ENCODE measurements at regions not wholly inside any gene's neighbourhood (a gene's known extent, or its start where the extent isn't known, plus 50 kb on each side); places are given as distances from the start of the nearest gene placed in this dataset.

DNA sequence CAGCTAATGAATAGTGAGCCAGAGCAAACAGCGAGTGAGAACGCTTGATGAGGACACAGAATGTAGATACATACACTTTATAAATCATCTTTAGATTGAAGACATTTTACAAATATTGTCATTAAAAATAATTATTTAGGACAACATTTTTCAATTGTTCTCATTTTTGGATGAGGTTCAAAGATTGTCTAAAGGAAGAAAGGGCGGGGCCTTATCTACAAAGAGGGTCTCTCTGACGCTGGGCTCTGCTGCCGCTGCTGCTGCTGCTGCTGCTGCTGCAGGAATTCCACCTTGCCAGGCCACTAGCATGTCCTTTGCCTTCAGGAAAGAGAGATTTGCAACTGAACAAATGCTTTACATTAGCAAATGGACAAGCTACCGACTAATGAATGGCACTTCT lies 220.7 kb upstream of the TMEM161B start:
- H3K4me3 ChIP-seq (ENCODE audit: low read length): no peak overlapping the region
- H3K9ac ChIP-seq (ENCODE audit: low read length): no peak overlapping the region
- no peaks in the 10 kb centered on the region for H3K9me2 ChIP-seq (ENCODE audit: insufficient read depth, low read length)
- H3K36me3 ChIP-seq (ENCODE audit: insufficient read depth, low read length): no peaks in the 10 kb centered on the region
- no peaks in the 10 kb centered on the region for H3K79me2 ChIP-seq (replicated peaks; ENCODE audit: insufficient read depth, low read length)
- no peak overlapping the region for H3K4me2 ChIP-seq (ENCODE audit: low read length)
- H3K27ac ChIP-seq (ENCODE audit: low read length): no peak overlapping the region
- no peak overlapping the region for H2AFZ ChIP-seq (ENCODE audit: low read depth, low read length)
- TF ChIP-seq, protein P1, sequence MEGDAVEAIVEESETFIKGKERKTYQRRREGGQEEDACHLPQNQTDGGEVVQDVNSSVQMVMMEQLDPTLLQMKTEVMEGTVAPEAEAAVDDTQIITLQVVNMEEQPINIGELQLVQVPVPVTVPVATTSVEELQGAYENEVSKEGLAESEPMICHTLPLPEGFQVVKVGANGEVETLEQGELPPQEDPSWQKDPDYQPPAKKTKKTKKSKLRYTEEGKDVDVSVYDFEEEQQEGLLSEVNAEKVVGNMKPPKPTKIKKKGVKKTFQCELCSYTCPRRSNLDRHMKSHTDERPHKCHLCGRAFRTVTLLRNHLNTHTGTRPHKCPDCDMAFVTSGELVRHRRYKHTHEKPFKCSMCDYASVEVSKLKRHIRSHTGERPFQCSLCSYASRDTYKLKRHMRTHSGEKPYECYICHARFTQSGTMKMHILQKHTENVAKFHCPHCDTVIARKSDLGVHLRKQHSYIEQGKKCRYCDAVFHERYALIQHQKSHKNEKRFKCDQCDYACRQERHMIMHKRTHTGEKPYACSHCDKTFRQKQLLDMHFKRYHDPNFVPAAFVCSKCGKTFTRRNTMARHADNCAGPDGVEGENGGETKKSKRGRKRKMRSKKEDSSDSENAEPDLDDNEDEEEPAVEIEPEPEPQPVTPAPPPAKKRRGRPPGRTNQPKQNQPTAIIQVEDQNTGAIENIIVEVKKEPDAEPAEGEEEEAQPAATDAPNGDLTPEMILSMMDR (IDR thresholded peaks at IDR 0.05; ENCODE audit: poor library complexity, severe bottlenecking): no peak
- TF ChIP-seq EZH2 (IDR thresholded peaks at IDR 0.05; ENCODE audit: borderline replicate concordance, insufficient read depth, low read length, poor library complexity, severe bottlenecking) (no peak), SMC3 (conservative IDR thresholded peaks at IDR 0.05; ENCODE audit: poor library complexity) (no peak), POLR2AphosphoS5 (IDR thresholded peaks at IDR 0.05) (no peak), TAF1 (IDR thresholded peaks at IDR 0.05; ENCODE audit: low read depth) (no peak)
- no peaks in the 10 kb centered on the region for H4K20me1 ChIP-seq (ENCODE audit: insufficient read depth)
- H3K27me3 ChIP-seq (ENCODE audit: insufficient read depth, low read depth, low read length): no peaks in the 10 kb centered on the region
- no peaks in the 10 kb centered on the region for H3F3A ChIP-seq (ENCODE audit: insufficient read depth, low read length, poor library complexity, severe bottlenecking)
- no peaks in the 10 kb centered on the region for H3K9me3 ChIP-seq (ENCODE audit: low read length)

GRCh38 chr5:88488561-88488960 lies 219.9 kb upstream of the TMEM161B start:
- Histone ChIP-seq H3F3A (ENCODE audit: insufficient read depth, low read length, poor library complexity, severe bottlenecking) (no peaks in the 10 kb centered on the region), H3K36me3 (ENCODE audit: insufficient read depth, low read length) (no peaks in the 10 kb centered on the region), H3K9me3 (ENCODE audit: low read length) (no peaks in the 10 kb centered on the region), H3K9me2 (ENCODE audit: insufficient read depth, low read length) (no peaks in the 10 kb centered on the region), H3K27ac (ENCODE audit: low read length) (no peak overlapping the region), H3K27me3 (ENCODE audit: insufficient read depth, low read depth, low read length) (no peaks in the 10 kb centered on the region), H3K79me2 (replicated peaks; ENCODE audit: insufficient read depth, low read length) (no peaks in the 10 kb centered on the region), H4K20me1 (ENCODE audit: insufficient read depth) (no peaks in the 10 kb centered on the region), H3K4me3 (ENCODE audit: low read length) (no peak overlapping the region), H2AFZ (ENCODE audit: low read depth, low read length) (no peak overlapping the region), H3K9ac (ENCODE audit: low read length) (no peak overlapping the region), H3K4me2 (ENCODE audit: low read length) (no peak overlapping the region)
- no peak for TF ChIP-seq TAF1 (IDR thresholded peaks at IDR 0.05; ENCODE audit: low read depth)
- TF ChIP-seq, protein P1 (IDR thresholded peaks at IDR 0.05; ENCODE audit: poor library complexity, severe bottlenecking): no peak
- TF ChIP-seq SMC3 (conservative IDR thresholded peaks at IDR 0.05; ENCODE audit: poor library complexity): no peak
- no peak for TF ChIP-seq REST (IDR thresholded peaks at IDR 0.05; ENCODE audit: borderline replicate concordance)
- TF ChIP-seq RAD21 (conservative IDR thresholded peaks at IDR 0.05): no peak
- no peak for TF ChIP-seq MXI1 (conservative IDR thresholded peaks at IDR 0.05; ENCODE audit: poor library complexity, severe bottlenecking)
- TF ChIP-seq POLR2AphosphoS5 (IDR thresholded peaks at IDR 0.05): no peak
- TF ChIP-seq EZH2 (IDR thresholded peaks at IDR 0.05; ENCODE audit: borderline replicate concordance, insufficient read depth, low read length, poor library complexity, severe bottlenecking): no peak
- TF ChIP-seq EP300 (conservative IDR thresholded peaks at IDR 0.05; ENCODE audit: poor library complexity, severe bottlenecking): no peak

All from neural cell (in vitro differentiated cells).